ENCODE measurements at regions not wholly inside any gene's neighbourhood (a gene's known extent, or its start where the extent isn't known, plus 50 kb on each side); places are given as distances from the start of the nearest gene placed in this dataset.

DNA sequence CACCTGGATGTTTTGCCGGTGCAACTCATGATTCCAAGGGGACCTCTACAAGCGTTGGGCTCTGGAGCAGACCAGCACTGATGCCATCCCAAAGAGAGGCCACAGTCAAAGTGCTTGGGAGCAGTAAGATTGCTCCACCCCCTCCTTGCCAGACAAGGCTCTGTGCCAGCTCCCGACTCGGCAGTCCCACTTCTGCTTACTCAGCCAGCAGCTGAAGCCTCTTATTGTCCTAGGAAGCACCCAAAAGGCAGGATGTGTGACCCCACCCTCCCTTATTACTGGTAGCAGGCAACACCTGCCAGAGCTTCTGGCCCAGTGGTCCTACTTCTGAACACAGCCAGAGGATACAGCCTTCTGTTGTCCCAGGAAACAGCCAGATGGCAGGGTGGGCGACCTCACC is 614.2 kb downstream of the TENT5A start:
- H3K79me2 ChIP-seq = no peaks in the 10 kb centered on the region
- H3K4me1 ChIP-seq (ENCODE audit: insufficient read depth) = no peaks in the 10 kb centered on the region
- WGBS (ENCODE audit: low lambda C conversion rate, missing lambda C conversion rate) = 81% methylated on average over 5 of the region's 5 CpGs
- no peaks in the 10 kb centered on the region for H4K20me1 ChIP-seq (ENCODE audit: insufficient read depth, poor library complexity, severe bottlenecking)
- TF ChIP-seq, protein P1, sequence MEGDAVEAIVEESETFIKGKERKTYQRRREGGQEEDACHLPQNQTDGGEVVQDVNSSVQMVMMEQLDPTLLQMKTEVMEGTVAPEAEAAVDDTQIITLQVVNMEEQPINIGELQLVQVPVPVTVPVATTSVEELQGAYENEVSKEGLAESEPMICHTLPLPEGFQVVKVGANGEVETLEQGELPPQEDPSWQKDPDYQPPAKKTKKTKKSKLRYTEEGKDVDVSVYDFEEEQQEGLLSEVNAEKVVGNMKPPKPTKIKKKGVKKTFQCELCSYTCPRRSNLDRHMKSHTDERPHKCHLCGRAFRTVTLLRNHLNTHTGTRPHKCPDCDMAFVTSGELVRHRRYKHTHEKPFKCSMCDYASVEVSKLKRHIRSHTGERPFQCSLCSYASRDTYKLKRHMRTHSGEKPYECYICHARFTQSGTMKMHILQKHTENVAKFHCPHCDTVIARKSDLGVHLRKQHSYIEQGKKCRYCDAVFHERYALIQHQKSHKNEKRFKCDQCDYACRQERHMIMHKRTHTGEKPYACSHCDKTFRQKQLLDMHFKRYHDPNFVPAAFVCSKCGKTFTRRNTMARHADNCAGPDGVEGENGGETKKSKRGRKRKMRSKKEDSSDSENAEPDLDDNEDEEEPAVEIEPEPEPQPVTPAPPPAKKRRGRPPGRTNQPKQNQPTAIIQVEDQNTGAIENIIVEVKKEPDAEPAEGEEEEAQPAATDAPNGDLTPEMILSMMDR (IDR thresholded peaks at IDR 0.05; ENCODE audit: poor library complexity) = no peak
- TF ChIP-seq EZH2phosphoT487 (IDR thresholded peaks at IDR 0.05; ENCODE audit: low read depth, severe bottlenecking, unreplicated experiment) = no peak
- no peak overlapping the region for H2AFZ ChIP-seq
- no peak overlapping the region for H3K27ac ChIP-seq
- no peaks in the 10 kb centered on the region for H3K36me3 ChIP-seq (replicated peaks; ENCODE audit: insufficient read depth, low read depth)
- no peak for DNase-seq (ENCODE audit: low spot score)
- no peak overlapping the region for H3K4me3 ChIP-seq
- no peak overlapping the region for H3K4me2 ChIP-seq
- H3K9me2 ChIP-seq (replicated peaks; ENCODE audit: insufficient read depth) = no peaks in the 10 kb centered on the region
- no peaks in the 10 kb centered on the region for H3K27me3 ChIP-seq
- H3K9me3 ChIP-seq (ENCODE audit: low read depth) = no peaks in the 10 kb centered on the region

DNA sequence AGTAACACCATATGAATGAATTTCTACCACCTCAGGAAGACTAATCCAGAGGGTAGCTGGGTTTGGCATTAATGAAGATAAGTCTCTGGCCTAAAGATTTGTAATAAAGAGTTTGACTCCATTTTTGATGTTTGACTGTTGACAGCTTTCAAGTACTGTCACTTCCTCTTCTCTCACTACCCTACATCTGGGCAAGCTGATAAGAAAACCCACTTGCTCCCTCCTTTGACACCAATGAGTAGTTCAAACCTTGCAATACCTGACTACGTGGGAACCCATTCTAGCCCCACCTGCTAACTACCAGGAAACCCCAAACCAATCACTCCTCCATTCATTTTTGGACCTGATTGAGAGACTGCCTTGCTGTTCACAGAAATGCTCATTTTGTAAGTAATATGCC is 621.5 kb downstream of the TENT5A start:
- H3K36me3 ChIP-seq (replicated peaks; ENCODE audit: insufficient read depth, low read depth) = no peaks in the 10 kb centered on the region
- H4K20me1 ChIP-seq (ENCODE audit: insufficient read depth, poor library complexity, severe bottlenecking) = no peaks in the 10 kb centered on the region
- no peaks in the 10 kb centered on the region for H3K9me3 ChIP-seq (ENCODE audit: low read depth)
- no peaks in the 10 kb centered on the region for H3K79me2 ChIP-seq
- H2AFZ ChIP-seq = no peak overlapping the region
- H3K4me2 ChIP-seq = no peak overlapping the region
- H3K4me1 ChIP-seq (ENCODE audit: insufficient read depth) = no peaks in the 10 kb centered on the region
- H3K27ac ChIP-seq = no peak overlapping the region
- H3K4me3 ChIP-seq = no peak overlapping the region
- no peaks in the 10 kb centered on the region for H3K27me3 ChIP-seq
- no peaks in the 10 kb centered on the region for H3K9me2 ChIP-seq (replicated peaks; ENCODE audit: insufficient read depth)
- 64% methylated on average over 1 of the region's 1 CpG for WGBS (ENCODE audit: low lambda C conversion rate, missing lambda C conversion rate)
- TF ChIP-seq EZH2 (IDR thresholded peaks at IDR 0.05; ENCODE audit: borderline replicate concordance) (no peak), EZH2phosphoT487 (IDR thresholded peaks at IDR 0.05; ENCODE audit: low read depth, severe bottlenecking, unreplicated experiment) (no peak)
- TF ChIP-seq, protein P1 (IDR thresholded peaks at IDR 0.05; ENCODE audit: poor library complexity) = no peak
- DNase-seq (ENCODE audit: low spot score) = no peak

DNA sequence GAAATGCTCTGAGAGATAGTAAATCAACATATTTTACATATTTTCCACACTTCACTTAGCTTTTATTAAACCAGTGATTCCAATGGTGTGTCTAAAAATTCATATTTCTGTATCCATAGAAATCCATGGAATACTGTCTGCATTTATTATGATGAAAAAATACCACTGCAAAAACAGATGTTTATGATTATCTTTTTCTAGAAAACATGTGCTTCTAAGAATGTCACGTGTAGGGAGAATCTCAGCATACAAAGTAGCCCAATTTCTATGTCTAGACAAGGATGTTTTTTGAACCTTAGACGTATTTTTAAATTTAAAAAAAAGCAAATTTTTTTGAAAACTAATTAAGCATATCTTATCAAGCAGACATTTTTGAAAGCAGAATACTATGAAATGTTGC is 622.4 kb downstream of the TENT5A start:
- DNase-seq (ENCODE audit: low spot score) = no peak
- TF ChIP-seq, protein P1 (IDR thresholded peaks at IDR 0.05; ENCODE audit: poor library complexity) = no peak
- TF ChIP-seq EZH2 (IDR thresholded peaks at IDR 0.05; ENCODE audit: borderline replicate concordance) = no peak
- no peak for TF ChIP-seq EZH2phosphoT487 (IDR thresholded peaks at IDR 0.05; ENCODE audit: low read depth, severe bottlenecking, unreplicated experiment)
- H3K4me1 ChIP-seq (ENCODE audit: insufficient read depth) = no peaks in the 10 kb centered on the region

DNA sequence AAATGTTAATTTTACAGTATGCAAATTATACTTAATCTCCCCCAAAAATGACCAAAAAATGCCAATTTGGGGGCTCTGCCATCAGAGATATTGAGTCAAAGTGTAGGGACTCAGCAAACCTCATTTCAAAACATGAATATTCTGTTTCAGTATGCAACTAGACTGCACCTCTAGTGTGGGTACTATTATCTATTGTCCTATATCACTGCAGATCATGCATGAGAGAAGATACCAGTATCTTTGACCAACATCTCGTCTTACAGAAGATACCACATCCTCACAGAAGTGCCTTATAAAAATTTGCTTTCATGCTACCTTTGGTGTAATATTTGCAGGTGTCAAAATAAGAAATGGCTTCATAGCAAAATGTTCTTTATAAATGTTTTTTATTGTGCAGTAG is 623.8 kb downstream of the TENT5A start:
- no peaks in the 10 kb centered on the region for H3K9me3 ChIP-seq (ENCODE audit: low read depth)
- no peaks in the 10 kb centered on the region for H3K36me3 ChIP-seq (replicated peaks; ENCODE audit: insufficient read depth, low read depth)
- H3K79me2 ChIP-seq = no peaks in the 10 kb centered on the region
- no peak overlapping the region for H3K4me3 ChIP-seq
- no peak overlapping the region for H3K27ac ChIP-seq
- no peaks in the 10 kb centered on the region for H3K4me1 ChIP-seq (ENCODE audit: insufficient read depth)
- no peak overlapping the region for H2AFZ ChIP-seq
- H3K27me3 ChIP-seq = no peaks in the 10 kb centered on the region
- 71% methylated on average over 1 of the region's 1 CpG for WGBS (ENCODE audit: low lambda C conversion rate, missing lambda C conversion rate)
- no peaks in the 10 kb centered on the region for H4K20me1 ChIP-seq (ENCODE audit: insufficient read depth, poor library complexity, severe bottlenecking)
- DNase-seq (ENCODE audit: low spot score) = no peak
- TF ChIP-seq EZH2 (IDR thresholded peaks at IDR 0.05; ENCODE audit: borderline replicate concordance) (no peak), EZH2phosphoT487 (IDR thresholded peaks at IDR 0.05; ENCODE audit: low read depth, severe bottlenecking, unreplicated experiment) (no peak)
- TF ChIP-seq, protein P1 (IDR thresholded peaks at IDR 0.05; ENCODE audit: poor library complexity) = no peak
- H3K9me2 ChIP-seq (replicated peaks; ENCODE audit: insufficient read depth) = no peaks in the 10 kb centered on the region
- H3K4me2 ChIP-seq = no peak overlapping the region

More for the DNA sequence above, 622.4 kb downstream of the TENT5A start:
- Histone ChIP-seq H2AFZ (no peak overlapping the region), H3K9me3 (ENCODE audit: low read depth) (no peaks in the 10 kb centered on the region), H4K20me1 (ENCODE audit: insufficient read depth, poor library complexity, severe bottlenecking) (no peaks in the 10 kb centered on the region), H3K9me2 (replicated peaks; ENCODE audit: insufficient read depth) (no peaks in the 10 kb centered on the region), H3K79me2 (no peaks in the 10 kb centered on the region), H3K27me3 (no peaks in the 10 kb centered on the region), H3K4me2 (no peak overlapping the region), H3K27ac (no peak overlapping the region), H3K36me3 (replicated peaks; ENCODE audit: insufficient read depth, low read depth) (no peaks in the 10 kb centered on the region), H3K4me3 (no peak overlapping the region)
- WGBS (ENCODE audit: low lambda C conversion rate, missing lambda C conversion rate) = 69% methylated on average over 2 of the region's 2 CpGs

All from hepatocyte (in vitro differentiated cells).